Prostate gland (tissue), 2 donors: ENCODE measurements at regions not wholly inside any gene's neighbourhood (a gene's known extent, or its start where the extent isn't known, plus 50 kb on each side); places are given as distances from the start of the nearest gene placed in this dataset.

Source experiments
- DNase-seq: peaks from one replicate; pipeline ENCODE4 v3.0.0-alpha.2; 2019; ENCODE audit warnings: low spot score
- H3K27ac ChIP-seq, 2 donors: fragments of 200-600 bp; sonication (generic); 2 replicates each; pipeline ENCODE4 v1.5.1; 2017 to 2019
- H3K27me3 ChIP-seq: fragments of 200-600 bp; sonication (generic); replicated peaks from 2 replicates; pipeline ENCODE4 v1.5.1; 2019; ENCODE audit not compliant: insufficient read depth
- H3K36me3 ChIP-seq, 2 donors: fragments of 200-600 bp; sonication (generic); 1 replicate in 1 of 2; 2 replicates in 1 of 2; pipeline versions ENCODE4 v1.5.1 to v1.8.1; 2017 to 2019
- H3K4me1 ChIP-seq: fragments of 200-600 bp; sonication (generic); replicated peaks from 2 replicates; pipeline ENCODE4 v1.5.1; 2019
- H3K4me3 ChIP-seq, 2 donors: fragments of 200-600 bp; sonication (generic); 2 replicates each; pipeline ENCODE4 v1.5.1; 2017 to 2019
- H3K9me3 ChIP-seq: fragments of 200-600 bp; sonication (generic); 2 replicates; pipeline ENCODE4 v1.5.1; 2017
- CTCF ChIP-seq, 4 experiments: fragments of 200-600 bp in 2 of 4; fragments of 450-650 bp in 2 of 4; sonication (generic) in 2 of 4; IDR thresholded peaks; 1 replicate in 3 of 4; 2 replicates in 1 of 4; pipeline ENCODE4 v1.5.1; 2016 to 2019; ENCODE audit warnings: antibody characterized with exemption in 4 of 4, mild to moderate bottlenecking in 2 of 4, moderate library complexity in 2 of 4
- POLR2A ChIP-seq: fragments of 450-650 bp; IDR thresholded peaks from one replicate; pipeline ENCODE4 v1.6.1; 2016; ENCODE audit warnings: antibody characterized with exemption, mild to moderate bottlenecking
- POLR2AphosphoS5 ChIP-seq: sonication (generic); formaldehyde crosslinking; IDR thresholded peaks from one replicate; pipeline ENCODE4 v1.6.1; 2017; ENCODE audit warnings: antibody characterized with exemption
- WGBS: methylation state at CpG from one replicate; pipeline ENCODE4 v1.1.5; 2018; 5-methylcytosine and 5-hydroxymethylcytosine counted together
- intact Hi-C: fragments of 100-400 bp; cut with DNase I; formaldehyde crosslinking; loops from one replicate; pipeline ENCODE4 v1.14.2; 2022

- no peak for TF ChIP-seq CTCF (IDR thresholded peaks at IDR 0.05)
- TF ChIP-seq POLR2AphosphoS5, result no peak
- TF ChIP-seq POLR2A, result no peak
- Histone ChIP-seq H3K36me3 (no peaks in the 10 kb centered on the region), H3K4me1 (no peaks in the 10 kb centered on the region), H3K4me3 (no peak overlapping the region), H3K9me3 (no peaks in the 10 kb centered on the region), H3K27ac (no peak overlapping the region), H3K27me3 (no peaks in the 10 kb centered on the region)
- no peak for DNase-seq
- intact Hi-C loops, result no loop called here
Measured at GRCh38 chr11:92138296-92138695, 86.3 kb upstream of the FAT3 start.

GRCh38 chr11:92137747-92138146 is 86.9 kb upstream of the FAT3 start:
- no peaks in the 10 kb centered on the region for H3K27me3 ChIP-seq
- intact Hi-C loops, result no loop called here
- TF ChIP-seq POLR2AphosphoS5 (no peak), CTCF (IDR thresholded peaks at IDR 0.05) (no peak), POLR2A (no peak)
- no peaks in the 10 kb centered on the region for H3K9me3 ChIP-seq
- no peaks in the 10 kb centered on the region for H3K4me1 ChIP-seq
- no peaks in the 10 kb centered on the region for H3K36me3 ChIP-seq
- no peak overlapping the region for H3K27ac ChIP-seq
- no peak overlapping the region for H3K4me3 ChIP-seq
- no peak for DNase-seq
- 57% methylated on average over 2 of the region's 2 CpGs for WGBS

GRCh38 chr11:92136797-92137196 is 87.8 kb upstream of the FAT3 start:
- DNase-seq, result no peak
- Histone ChIP-seq H3K27me3 (no peaks in the 10 kb centered on the region), H3K4me3 (no peak overlapping the region), H3K9me3 (no peaks in the 10 kb centered on the region), H3K4me1 (no peaks in the 10 kb centered on the region), H3K36me3 (no peaks in the 10 kb centered on the region), H3K27ac (no peak overlapping the region)
- WGBS, result 68% methylated on average over 2 of the region's 2 CpGs
- intact Hi-C loops, result no loop called here
- TF ChIP-seq POLR2AphosphoS5 (no peak), POLR2A (no peak), CTCF (IDR thresholded peaks at IDR 0.05) (peak in 1 of 4 experiments; percentile 5)

GRCh38 chr11:92131289-92131865 is 93.2 kb upstream of the FAT3 start:
- Histone ChIP-seq H3K9me3 (no peaks in the 10 kb centered on the region), H3K27ac (no peak overlapping the region), H3K27me3 (no peaks in the 10 kb centered on the region), H3K36me3 (no peaks in the 10 kb centered on the region), H3K4me3 (no peak overlapping the region), H3K4me1 (no peaks in the 10 kb centered on the region)
- no peak for TF ChIP-seq POLR2AphosphoS5
- no peak for TF ChIP-seq CTCF (IDR thresholded peaks at IDR 0.05)
- TF ChIP-seq POLR2A, result no peak
- intact Hi-C loops, result no loop called here
- no peak for DNase-seq
- WGBS, result 75% methylated on average over 4 of the region's 4 CpGs

GRCh38 chr11:92130421-92130831 is 94.2 kb upstream of the FAT3 start:
- intact Hi-C loops, result no loop called here
- Histone ChIP-seq H3K4me1 (no peaks in the 10 kb centered on the region), H3K36me3 (no peaks in the 10 kb centered on the region), H3K27ac (no peak overlapping the region), H3K4me3 (no peak overlapping the region), H3K9me3 (no peaks in the 10 kb centered on the region), H3K27me3 (no peaks in the 10 kb centered on the region)
- DNase-seq, result no peak
- 40% methylated on average over 2 of the region's 2 CpGs for WGBS
- no peak for TF ChIP-seq POLR2A
- no peak for TF ChIP-seq POLR2AphosphoS5
- no peak for TF ChIP-seq CTCF (IDR thresholded peaks at IDR 0.05)
